ENCODE measurements at regions not wholly inside any gene's neighbourhood (a gene's known extent, or its start where the extent isn't known, plus 50 kb on each side); places are given as distances from the start of the nearest gene placed in this dataset.

- TF ChIP-seq CTCF (conservative IDR thresholded peaks at IDR 0.05; ENCODE audit: low read length) = no peak
- TF ChIP-seq EZH2phosphoT487 (IDR thresholded peaks at IDR 0.05; ENCODE audit: borderline replicate concordance) = no peak
Measured at GRCh38 chr3:162938083-162938482, 1441.5 kb downstream of the OTOL1 start.

Measured in Loucy (cell line).